ENCODE measurements at regions not wholly inside any gene's neighbourhood (a gene's known extent, or its start where the extent isn't known, plus 50 kb on each side); places are given as distances from the start of the nearest gene placed in this dataset.

DNA sequence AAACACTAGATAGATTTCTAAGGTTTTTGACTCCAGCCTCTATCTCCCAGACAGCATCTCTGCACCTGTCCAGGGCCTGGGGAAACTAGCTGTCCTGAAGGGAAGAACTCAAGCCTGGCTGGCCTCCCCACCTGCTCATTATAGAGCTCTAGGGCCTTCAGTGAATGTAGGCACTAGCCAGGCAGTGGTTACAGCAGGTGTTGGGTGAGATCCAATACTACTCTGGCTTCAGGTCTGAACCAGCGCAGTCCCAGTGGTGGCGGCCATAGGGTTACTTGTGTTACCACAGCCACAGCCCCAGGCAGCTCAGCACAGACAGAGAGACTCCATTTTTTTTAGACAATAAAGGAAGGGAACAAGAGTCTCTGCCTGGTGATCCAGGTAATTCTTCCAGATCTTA lies 449.2 kb downstream of the IRX1 start:
- Mint-ChIP-seq H3K9me3 (peaks cover 23% of the 10 kb centered on the region), H3K27me3 (ENCODE audit: low read depth) (peaks cover 2% of the 10 kb centered on the region), H3K4me1 (no peaks in the 10 kb centered on the region), H3K4me3 (no peak overlapping the region), H3K27ac (no peak overlapping the region), H3K36me3 (no peaks in the 10 kb centered on the region)
- DNase-seq (ENCODE audit: low spot score in 2 of 2, unreplicated experiment in 2 of 2) = no peak
- no peak for TF ChIP-seq CTCF (IDR thresholded peaks at IDR 0.05; ENCODE audit: unreplicated experiment)

GRCh38 chr5:4048398-4048797 lies 452.8 kb downstream of the IRX1 start:
- H3K27ac Mint-ChIP-seq = no peak overlapping the region
- peaks cover 23% of the 10 kb centered on the region for H3K9me3 Mint-ChIP-seq

GRCh38 chr5:4050203-4050602 lies 454.6 kb downstream of the IRX1 start:
- DNase-seq (ENCODE audit: low spot score in 2 of 2, unreplicated experiment in 2 of 2) = no peak
- H3K9me3 Mint-ChIP-seq = peaks cover 22% of the 10 kb centered on the region
- H3K4me1 Mint-ChIP-seq = no peaks in the 10 kb centered on the region
- H3K4me3 Mint-ChIP-seq = no peak overlapping the region
- no peak for TF ChIP-seq CTCF (IDR thresholded peaks at IDR 0.05; ENCODE audit: unreplicated experiment)
- no peak overlapping the region for H3K27ac Mint-ChIP-seq
- H3K27me3 Mint-ChIP-seq (ENCODE audit: low read depth) = peaks cover 2% of the 10 kb centered on the region
- H3K36me3 Mint-ChIP-seq = no peaks in the 10 kb centered on the region

More at GRCh38 chr5:4048398-4048797, 452.8 kb downstream of the IRX1 start:
- Mint-ChIP-seq H3K36me3 (no peaks in the 10 kb centered on the region), H3K4me3 (no peak overlapping the region), H3K27me3 (ENCODE audit: low read depth) (peaks cover 2% of the 10 kb centered on the region), H3K4me1 (no peaks in the 10 kb centered on the region)
- no peak for DNase-seq (ENCODE audit: low spot score in 2 of 2, unreplicated experiment in 2 of 2)
- no peak for TF ChIP-seq CTCF (IDR thresholded peaks at IDR 0.05; ENCODE audit: unreplicated experiment)

DNA sequence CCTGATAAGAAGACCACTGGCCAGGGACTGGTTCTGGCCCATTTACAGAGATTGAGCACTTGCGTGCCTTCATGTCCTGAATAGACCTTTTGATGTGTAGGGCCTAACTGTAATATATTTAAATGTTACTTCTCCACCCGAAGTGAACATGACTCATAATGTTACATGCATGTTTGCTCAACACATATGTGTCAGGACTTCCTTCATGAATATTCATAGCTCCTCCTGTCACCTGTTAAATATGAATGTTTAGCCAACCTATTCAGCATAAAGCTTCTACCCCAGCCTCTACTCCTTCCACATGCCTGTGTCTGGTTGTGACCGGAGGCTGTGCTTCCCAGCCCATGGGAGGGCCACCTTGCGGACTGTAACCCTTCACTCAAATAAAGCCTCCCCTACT lies 457.5 kb downstream of the IRX1 start:
- TF ChIP-seq CTCF (IDR thresholded peaks at IDR 0.05; ENCODE audit: unreplicated experiment) = no peak
- peaks cover 2% of the 10 kb centered on the region for H3K36me3 Mint-ChIP-seq
- peaks cover 1% of the 10 kb centered on the region for H3K27me3 Mint-ChIP-seq (ENCODE audit: low read depth)
- peaks cover 26% of the 10 kb centered on the region for H3K9me3 Mint-ChIP-seq
- DNase-seq (ENCODE audit: low spot score in 2 of 2, unreplicated experiment in 2 of 2) = no peak
- H3K4me3 Mint-ChIP-seq = no peak overlapping the region
- no peaks in the 10 kb centered on the region for H3K4me1 Mint-ChIP-seq
- H3K27ac Mint-ChIP-seq = no peak overlapping the region

GRCh38 chr5:4054092-4054491 lies 458.5 kb downstream of the IRX1 start:
- TF ChIP-seq CTCF (IDR thresholded peaks at IDR 0.05; ENCODE audit: unreplicated experiment) = no peak
- peaks cover 2% of the 10 kb centered on the region for H3K36me3 Mint-ChIP-seq

GRCh38 chr5:4058899-4059298 lies 463.3 kb downstream of the IRX1 start:
- H3K9me3 Mint-ChIP-seq = peaks cover 26% of the 10 kb centered on the region
- no peak for DNase-seq (ENCODE audit: low spot score in 2 of 2, unreplicated experiment in 2 of 2)
- H3K4me3 Mint-ChIP-seq = no peak overlapping the region
- no peak overlapping the region for H3K27ac Mint-ChIP-seq
- peaks cover 2% of the 10 kb centered on the region for H3K36me3 Mint-ChIP-seq
- H3K27me3 Mint-ChIP-seq (ENCODE audit: low read depth) = peaks cover 6% of the 10 kb centered on the region
- no peak for TF ChIP-seq CTCF (IDR thresholded peaks at IDR 0.05; ENCODE audit: unreplicated experiment)
- H3K4me1 Mint-ChIP-seq = peaks cover 2% of the 10 kb centered on the region

More at GRCh38 chr5:4054092-4054491, 458.5 kb downstream of the IRX1 start:
- Mint-ChIP-seq H3K27me3 (ENCODE audit: low read depth) (no peaks in the 10 kb centered on the region), H3K4me1 (no peaks in the 10 kb centered on the region), H3K9me3 (peaks cover 26% of the 10 kb centered on the region), H3K4me3 (no peak overlapping the region), H3K27ac (no peak overlapping the region)
- no peak for DNase-seq (ENCODE audit: low spot score in 2 of 2, unreplicated experiment in 2 of 2)
